H9 (cell line): ENCODE measurements at regions not wholly inside any gene's neighbourhood (a gene's known extent, or its start where the extent isn't known, plus 50 kb on each side); places are given as distances from the start of the nearest gene placed in this dataset.

Experiments
- DNase-seq: peaks from one replicate; pipeline ENCODE4 v3.0.0-alpha.2; 2017
- H2AFZ ChIP-seq: one replicate; pipeline ENCODE4 v1.6.1; 2013; ENCODE audit warnings: mild to moderate bottlenecking, low read length, control low read depth, moderate library complexity
- H2AK5ac ChIP-seq: 2 replicates; pipeline ENCODE4 v1.6.1; 2013; ENCODE audit warnings: low read length, control low read depth, mixed read lengths; ENCODE audit not compliant: insufficient read length
- H2BK120ac ChIP-seq: one replicate; pipeline ENCODE4 v1.6.1; 2013; ENCODE audit warnings: low read depth, mild to moderate bottlenecking, low read length, control low read depth, inconsistent platforms; ENCODE audit not compliant: poor library complexity, severe bottlenecking
- H2BK12ac ChIP-seq: 2 replicates; pipeline ENCODE4 v1.6.1; 2013; ENCODE audit warnings: low read length, control low read depth, mixed read lengths, low read depth; ENCODE audit not compliant: insufficient read length
- H2BK15ac ChIP-seq: 2 replicates; pipeline ENCODE4 v1.6.1; 2013; ENCODE audit warnings: low read depth, low read length, control low read depth
- H2BK20ac ChIP-seq: one replicate; pipeline ENCODE4 v1.6.1; 2013; ENCODE audit warnings: low read depth, mild to moderate bottlenecking, low read length, control low read depth, inconsistent platforms; ENCODE audit not compliant: poor library complexity, severe bottlenecking
- H2BK5ac ChIP-seq: 2 replicates; pipeline ENCODE4 v1.6.1; 2013; ENCODE audit warnings: low read length, control low read depth, mixed read lengths; ENCODE audit not compliant: insufficient read length
- H3K14ac ChIP-seq: 2 replicates; pipeline ENCODE4 v1.6.1; 2013; ENCODE audit warnings: low read length, control low read depth; ENCODE audit not compliant: insufficient read depth
- H3K18ac ChIP-seq: 2 replicates; pipeline ENCODE4 v1.6.1; 2013; ENCODE audit warnings: low read depth, mild to moderate bottlenecking, mixed read lengths, low read length, control low read depth; ENCODE audit not compliant: insufficient read length
- H3K23ac ChIP-seq: 2 replicates; pipeline ENCODE4 v1.6.1; 2013; ENCODE audit warnings: low read length, control low read depth, mixed read lengths, low read depth; ENCODE audit not compliant: insufficient read length
- H3K23me2 ChIP-seq: 2 replicates; pipeline ENCODE4 v1.6.1; 2013; ENCODE audit warnings: low read depth, mild to moderate bottlenecking, mixed read lengths, low read length, control low read depth; ENCODE audit not compliant: insufficient read length, poor library complexity, severe bottlenecking
- H3K27ac ChIP-seq: 2 replicates; pipeline ENCODE4 v1.5.1; 2013; ENCODE audit warnings: low read length, control low read depth, mixed read lengths, low read depth; ENCODE audit not compliant: insufficient read length
- H3K27me3 ChIP-seq: 2 replicates; pipeline ENCODE4 v1.6.1; 2013; ENCODE audit warnings: low read length, control low read depth, inconsistent platforms; ENCODE audit not compliant: insufficient read depth
- H3K4ac ChIP-seq: 2 replicates; pipeline ENCODE4 v1.6.1; 2013; ENCODE audit warnings: low read depth, mild to moderate bottlenecking, control low read depth, inconsistent platforms, low read length, moderate library complexity
- H3K4me1 ChIP-seq: 2 replicates; pipeline ENCODE4 v1.6.1; 2013; ENCODE audit warnings: low read length, control low read depth, inconsistent platforms; ENCODE audit not compliant: insufficient read depth
- H3K4me2 ChIP-seq: 2 replicates; pipeline ENCODE4 v1.6.1; 2013; ENCODE audit warnings: low read length, control low read depth, mixed read lengths; ENCODE audit not compliant: insufficient read length, insufficient read depth
- H3K56ac ChIP-seq: 2 replicates; pipeline ENCODE4 v1.6.1; 2013; ENCODE audit warnings: low read depth, mild to moderate bottlenecking, mixed read lengths, low read length, control low read depth; ENCODE audit not compliant: insufficient read length
- H3K79me1 ChIP-seq: 2 replicates; pipeline ENCODE4 v1.6.1; 2013; ENCODE audit warnings: low read depth, mild to moderate bottlenecking, moderate library complexity, low read length, control low read depth, inconsistent platforms; ENCODE audit not compliant: insufficient read depth, poor library complexity, severe bottlenecking
- H3K79me2 ChIP-seq: 2 replicates; pipeline ENCODE4 v1.6.1; 2013; ENCODE audit warnings: low read length, control low read depth, inconsistent platforms; ENCODE audit not compliant: insufficient read depth
- H3K9ac ChIP-seq: 2 replicates; pipeline ENCODE4 v1.6.1; 2013; ENCODE audit warnings: low read length, control low read depth, mixed read lengths; ENCODE audit not compliant: insufficient read length; ENCODE audit errors: extremely low read depth
- H3K9me3 ChIP-seq: one replicate; pipeline ENCODE4 v1.6.1; 2013; ENCODE audit warnings: low read depth, low read length, inconsistent platforms; ENCODE audit not compliant: control insufficient read depth
- H3T11ph ChIP-seq: one replicate; pipeline ENCODE4 v1.6.1; 2013; ENCODE audit warnings: mild to moderate bottlenecking, low read length, control low read depth, inconsistent platforms
- H4K20me1 ChIP-seq: one replicate; pipeline ENCODE4 v1.6.1; 2013; ENCODE audit not compliant: control insufficient read depth, insufficient read length, insufficient read depth
- H4K5ac ChIP-seq: 2 replicates; pipeline ENCODE4 v1.6.1; 2013; ENCODE audit warnings: low read depth, mild to moderate bottlenecking, mixed read lengths, low read length, control low read depth; ENCODE audit not compliant: insufficient read length
- H4K8ac ChIP-seq: replicated peaks from 2 replicates; pipeline ENCODE4 v1.6.1; 2013; ENCODE audit warnings: low read length, control low read depth, mixed read lengths, low read depth; ENCODE audit not compliant: insufficient read length
- H4K91ac ChIP-seq: 2 replicates; pipeline ENCODE4 v1.6.1; 2013; ENCODE audit warnings: low read depth, mild to moderate bottlenecking, moderate library complexity, mixed read lengths, low read length, control low read depth; ENCODE audit not compliant: insufficient read length
- H3K27ac Mint-ChIP-seq, 3 experiments: 2 replicates in 2 of 3; 3 replicates in 1 of 3; pipeline ENCODE4 v1.8.0; 2020 to 2021; ENCODE audit warnings: mixed read lengths in 3 of 3, mild to moderate bottlenecking in 1 of 3, moderate library complexity in 1 of 3
- H3K27me3 Mint-ChIP-seq: 2 replicates; pipeline ENCODE4 v1.8.0; 2021; ENCODE audit warnings: low read depth, mild to moderate bottlenecking, moderate library complexity, mixed read lengths
- H3K36me3 Mint-ChIP-seq, 3 experiments: 2 replicates in 2 of 3; 3 replicates in 1 of 3; pipeline ENCODE4 v1.8.0; 2020 to 2021; ENCODE audit warnings: low read depth in 3 of 3, mixed read lengths in 3 of 3; ENCODE audit not compliant: insufficient read depth in 1 of 3
- H3K4me1 Mint-ChIP-seq, 2 experiments: 2 replicates each; pipeline ENCODE4 v1.8.0; 2020; ENCODE audit warnings: mixed read lengths in 2 of 2
- H3K4me3 Mint-ChIP-seq, 2 experiments: 2 replicates in 1 of 2; 3 replicates in 1 of 2; pipeline ENCODE4 v1.8.0; 2020 to 2021; ENCODE audit warnings: mild to moderate bottlenecking in 2 of 2, mixed read lengths in 2 of 2, moderate library complexity in 1 of 2
- H3K9me3 Mint-ChIP-seq, 2 experiments: 2 replicates in 1 of 2; 3 replicates in 1 of 2; pipeline ENCODE4 v1.8.0; 2020; ENCODE audit warnings: mild to moderate bottlenecking in 2 of 2, mixed read lengths in 2 of 2, moderate library complexity in 1 of 2
- whole genome bisulfite sequencing: extraction: QIAGEN DNeasy Blood & Tissue Kit; methylation state at CpG from one replicate; pipeline ENCODE4 v1.1.7; 2013; ENCODE audit warnings: missing lambda C conversion rate, low lambda C conversion rate, mixed read lengths; ENCODE audit not compliant: insufficient read length; ENCODE audit errors: extremely low coverage; 5-methylcytosine and 5-hydroxymethylcytosine counted together
- TF ChIP-seq, protein P1 (sequence below): fragments of 200-600 bp; sonication (generic); conservative IDR thresholded peaks from 3 replicates; pipeline ENCODE4 v1.8.0; 2021; ENCODE audit warnings: antibody characterized with exemption, mild to moderate bottlenecking

DNA sequence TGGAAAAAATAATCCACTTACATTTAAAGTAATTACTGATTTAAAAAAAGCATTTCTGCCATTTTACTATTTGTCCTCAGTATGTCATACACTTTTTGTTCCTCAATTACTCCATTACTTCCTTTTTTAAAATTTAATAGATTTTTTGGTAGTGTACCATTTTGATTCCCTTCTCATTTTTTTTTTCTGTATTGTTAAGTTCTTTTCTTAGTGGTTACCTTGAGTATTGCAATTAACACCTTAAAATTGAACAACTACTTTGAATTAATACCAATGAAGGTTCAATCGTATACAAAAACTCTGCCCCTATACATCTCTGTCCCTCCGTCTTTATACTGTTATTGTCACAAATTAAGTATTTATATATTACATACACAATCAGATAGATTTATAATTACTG is 240.6 kb upstream of the LMCD1 start:
- H3K79me1 ChIP-seq = no peaks in the 10 kb centered on the region
- no peak overlapping the region for H4K8ac ChIP-seq
- H3K9me3 ChIP-seq = no peaks in the 10 kb centered on the region
- no peak overlapping the region for H2BK20ac ChIP-seq
- H3T11ph ChIP-seq = no peak overlapping the region
- H4K20me1 ChIP-seq = no peaks in the 10 kb centered on the region
- H3K4me2 ChIP-seq = no peak overlapping the region
- no peaks in the 10 kb centered on the region for H3K27me3 ChIP-seq
- no peak overlapping the region for H3K23ac ChIP-seq
- H3K9me3 Mint-ChIP-seq = peaks cover 6 to 9% of the 10 kb centered on the region in 2 experiments; a peak in 4 of 5 replicates
- H4K91ac ChIP-seq = no peak overlapping the region
- no peak overlapping the region for H3K18ac ChIP-seq
- H3K27ac ChIP-seq = no peak overlapping the region
- no peak overlapping the region for H3K4ac ChIP-seq
- no peak overlapping the region for H3K14ac ChIP-seq
- peaks cover 5 to 8% of the 10 kb centered on the region in 2 experiments for H3K4me1 Mint-ChIP-seq
- H2AK5ac ChIP-seq = no peak overlapping the region
- H3K56ac ChIP-seq = no peak overlapping the region
- WGBS = no CpG with 5 or more reads among the region's 2 CpGs
- no peak overlapping the region for H2BK5ac ChIP-seq
- H3K9ac ChIP-seq = no peak overlapping the region
- H4K5ac ChIP-seq = no peak overlapping the region
- no peak overlapping the region for H2BK120ac ChIP-seq
- H3K23me2 ChIP-seq = no peaks in the 10 kb centered on the region
- DNase-seq = no peak
- peaks cover 0 to 12% (median 6%) of the 10 kb centered on the region in 3 experiments; a peak in 4 of 7 replicates for H3K36me3 Mint-ChIP-seq
- TF ChIP-seq, protein P1, sequence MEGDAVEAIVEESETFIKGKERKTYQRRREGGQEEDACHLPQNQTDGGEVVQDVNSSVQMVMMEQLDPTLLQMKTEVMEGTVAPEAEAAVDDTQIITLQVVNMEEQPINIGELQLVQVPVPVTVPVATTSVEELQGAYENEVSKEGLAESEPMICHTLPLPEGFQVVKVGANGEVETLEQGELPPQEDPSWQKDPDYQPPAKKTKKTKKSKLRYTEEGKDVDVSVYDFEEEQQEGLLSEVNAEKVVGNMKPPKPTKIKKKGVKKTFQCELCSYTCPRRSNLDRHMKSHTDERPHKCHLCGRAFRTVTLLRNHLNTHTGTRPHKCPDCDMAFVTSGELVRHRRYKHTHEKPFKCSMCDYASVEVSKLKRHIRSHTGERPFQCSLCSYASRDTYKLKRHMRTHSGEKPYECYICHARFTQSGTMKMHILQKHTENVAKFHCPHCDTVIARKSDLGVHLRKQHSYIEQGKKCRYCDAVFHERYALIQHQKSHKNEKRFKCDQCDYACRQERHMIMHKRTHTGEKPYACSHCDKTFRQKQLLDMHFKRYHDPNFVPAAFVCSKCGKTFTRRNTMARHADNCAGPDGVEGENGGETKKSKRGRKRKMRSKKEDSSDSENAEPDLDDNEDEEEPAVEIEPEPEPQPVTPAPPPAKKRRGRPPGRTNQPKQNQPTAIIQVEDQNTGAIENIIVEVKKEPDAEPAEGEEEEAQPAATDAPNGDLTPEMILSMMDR = peak; percentile 27; the same call in 1 of the 3 replicates
- H2AFZ ChIP-seq = no peak overlapping the region
- no peaks in the 10 kb centered on the region for H3K79me2 ChIP-seq
- H2BK12ac ChIP-seq = no peak overlapping the region
- H3K27me3 Mint-ChIP-seq = no peaks in the 10 kb centered on the region
- H3K4me3 Mint-ChIP-seq = no peak overlapping the region
- H3K4me1 ChIP-seq = no peaks in the 10 kb centered on the region; the same call in 1 of the 2 replicates
- H2BK15ac ChIP-seq = no peak overlapping the region
- H3K27ac Mint-ChIP-seq = no peak overlapping the region
